Endothelial cell of umbilical vein (primary cell): ENCODE measurements at regions not wholly inside any gene's neighbourhood (a gene's known extent, or its start where the extent isn't known, plus 50 kb on each side); places are given as distances from the start of the nearest gene placed in this dataset.

Experiments used
- EZH2 ChIP-seq: IDR thresholded peaks from 2 replicates; pipeline ENCODE4 v1.6.1; 2012; ENCODE audit warnings: borderline replicate concordance, low read depth, mild to moderate bottlenecking, moderate library complexity, low read length, inconsistent platforms; ENCODE audit not compliant: severe bottlenecking
- FOS ChIP-seq: IDR thresholded peaks from 2 replicates; pipeline ENCODE4 v1.6.1; 2011; ENCODE audit warnings: mild to moderate bottlenecking, low read length, moderate library complexity, borderline replicate concordance; ENCODE audit not compliant: insufficient read depth
- GATA2 ChIP-seq: IDR thresholded peaks from 2 replicates; pipeline ENCODE4 v1.7.0; 2011; ENCODE audit warnings: low read depth, mild to moderate bottlenecking, moderate library complexity, mixed read lengths, low read length; ENCODE audit not compliant: insufficient read length, insufficient read depth
- JUN ChIP-seq: IDR thresholded peaks from 2 replicates; pipeline ENCODE4 v1.6.1; 2011; ENCODE audit warnings: borderline replicate concordance, low read depth; ENCODE audit not compliant: insufficient read length, insufficient read depth
- MYC ChIP-seq: IDR thresholded peaks from one replicate; pipeline ENCODE4 v1.6.1; 2011; ENCODE audit warnings: mild to moderate bottlenecking, low read depth, low read length
- POLR2A ChIP-seq: IDR thresholded peaks from 2 replicates; pipeline ENCODE4 v1.6.1; 2012; ENCODE audit warnings: low read depth, mild to moderate bottlenecking, control low read depth, low read length
- POLR2AphosphoS5 ChIP-seq: IDR thresholded peaks from 2 replicates; pipeline ENCODE4 v1.6.1; 2012; ENCODE audit warnings: low read depth, mild to moderate bottlenecking, control low read depth, low read length, moderate library complexity; ENCODE audit not compliant: insufficient read depth
- TF ChIP-seq, protein P1 (sequence below), 2 donors: IDR thresholded peaks; 1 replicate in 1 of 2; 2 replicates in 1 of 2; pipeline ENCODE4 v1.5.1; 2011; ENCODE audit warnings: low read length in 2 of 2, mild to moderate bottlenecking in 2 of 2, moderate library complexity in 2 of 2, control low read depth in 1 of 2, inconsistent platforms in 1 of 2, low read depth in 1 of 2; ENCODE audit not compliant: insufficient read depth in 1 of 2; ENCODE audit errors: extremely low read depth in 1 of 2
- TF ChIP-seq, protein P2 (sequence below): IDR thresholded peaks from 2 replicates; pipeline ENCODE4 v1.6.1; 2011; ENCODE audit not compliant: insufficient read depth, insufficient read length

DNA sequence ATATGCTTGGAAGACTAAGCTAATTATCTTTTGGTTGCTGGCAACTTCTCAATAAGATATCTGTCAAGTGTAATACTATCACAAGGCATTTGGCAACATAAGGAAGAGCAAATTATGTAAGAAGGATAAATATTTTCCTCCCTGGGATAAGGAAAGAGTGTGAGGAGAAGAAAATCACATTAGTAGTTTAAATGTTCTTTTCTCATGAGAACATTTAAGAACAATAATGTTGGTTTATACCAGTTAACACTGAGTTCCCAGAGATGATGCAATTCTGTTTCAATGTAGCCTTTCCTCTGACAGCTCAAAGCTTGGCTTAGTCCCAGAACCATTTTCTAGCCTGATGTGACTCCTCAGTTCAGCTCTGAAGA lies 66.1 kb upstream of the NPHP3 start:
- TF ChIP-seq, protein P1, sequence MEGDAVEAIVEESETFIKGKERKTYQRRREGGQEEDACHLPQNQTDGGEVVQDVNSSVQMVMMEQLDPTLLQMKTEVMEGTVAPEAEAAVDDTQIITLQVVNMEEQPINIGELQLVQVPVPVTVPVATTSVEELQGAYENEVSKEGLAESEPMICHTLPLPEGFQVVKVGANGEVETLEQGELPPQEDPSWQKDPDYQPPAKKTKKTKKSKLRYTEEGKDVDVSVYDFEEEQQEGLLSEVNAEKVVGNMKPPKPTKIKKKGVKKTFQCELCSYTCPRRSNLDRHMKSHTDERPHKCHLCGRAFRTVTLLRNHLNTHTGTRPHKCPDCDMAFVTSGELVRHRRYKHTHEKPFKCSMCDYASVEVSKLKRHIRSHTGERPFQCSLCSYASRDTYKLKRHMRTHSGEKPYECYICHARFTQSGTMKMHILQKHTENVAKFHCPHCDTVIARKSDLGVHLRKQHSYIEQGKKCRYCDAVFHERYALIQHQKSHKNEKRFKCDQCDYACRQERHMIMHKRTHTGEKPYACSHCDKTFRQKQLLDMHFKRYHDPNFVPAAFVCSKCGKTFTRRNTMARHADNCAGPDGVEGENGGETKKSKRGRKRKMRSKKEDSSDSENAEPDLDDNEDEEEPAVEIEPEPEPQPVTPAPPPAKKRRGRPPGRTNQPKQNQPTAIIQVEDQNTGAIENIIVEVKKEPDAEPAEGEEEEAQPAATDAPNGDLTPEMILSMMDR (IDR thresholded peaks at IDR 0.05; ENCODE audit: extremely low read depth in 1 of 2, insufficient read depth in 1 of 2, low read depth in 1 of 2, low read length in 2 of 2), result no peak
- TF ChIP-seq POLR2AphosphoS5 (no peak), EZH2 (no peak), POLR2A (no peak), JUN (no peak), MYC (no peak), FOS (no peak), GATA2 (no peak)
- TF ChIP-seq, protein P2, sequence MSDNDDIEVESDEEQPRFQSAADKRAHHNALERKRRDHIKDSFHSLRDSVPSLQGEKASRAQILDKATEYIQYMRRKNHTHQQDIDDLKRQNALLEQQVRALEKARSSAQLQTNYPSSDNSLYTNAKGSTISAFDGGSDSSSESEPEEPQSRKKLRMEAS, result no peak
